Prostate gland (tissue), 2 donors: ENCODE measurements at regions not wholly inside any gene's neighbourhood (a gene's known extent, or its start where the extent isn't known, plus 50 kb on each side); places are given as distances from the start of the nearest gene placed in this dataset.

ENCODE experiments used
- DNase-seq: peaks from one replicate; pipeline ENCODE4 v3.0.0-alpha.2; 2019; ENCODE audit warnings: low spot score
- H3K27ac ChIP-seq, 2 donors: fragments of 200-600 bp; sonication (generic); 2 replicates each; pipeline ENCODE4 v1.5.1; 2017 to 2019
- H3K27me3 ChIP-seq: fragments of 200-600 bp; sonication (generic); replicated peaks from 2 replicates; pipeline ENCODE4 v1.5.1; 2019; ENCODE audit not compliant: insufficient read depth
- H3K36me3 ChIP-seq, 2 donors: fragments of 200-600 bp; sonication (generic); 1 replicate in 1 of 2; 2 replicates in 1 of 2; pipeline versions ENCODE4 v1.5.1 to v1.8.1; 2017 to 2019
- H3K4me1 ChIP-seq: fragments of 200-600 bp; sonication (generic); replicated peaks from 2 replicates; pipeline ENCODE4 v1.5.1; 2019
- H3K4me3 ChIP-seq, 2 donors: fragments of 200-600 bp; sonication (generic); 2 replicates each; pipeline ENCODE4 v1.5.1; 2017 to 2019
- H3K9me3 ChIP-seq: fragments of 200-600 bp; sonication (generic); 2 replicates; pipeline ENCODE4 v1.5.1; 2017
- CTCF ChIP-seq, 4 experiments: fragments of 200-600 bp in 2 of 4; fragments of 450-650 bp in 2 of 4; sonication (generic) in 2 of 4; IDR thresholded peaks; 1 replicate in 3 of 4; 2 replicates in 1 of 4; pipeline ENCODE4 v1.5.1; 2016 to 2019; ENCODE audit warnings: antibody characterized with exemption in 4 of 4, mild to moderate bottlenecking in 2 of 4, moderate library complexity in 2 of 4
- POLR2A ChIP-seq: fragments of 450-650 bp; IDR thresholded peaks from one replicate; pipeline ENCODE4 v1.6.1; 2016; ENCODE audit warnings: antibody characterized with exemption, mild to moderate bottlenecking
- POLR2AphosphoS5 ChIP-seq: sonication (generic); formaldehyde crosslinking; IDR thresholded peaks from one replicate; pipeline ENCODE4 v1.6.1; 2017; ENCODE audit warnings: antibody characterized with exemption
- WGBS: methylation state at CpG from one replicate; pipeline ENCODE4 v1.1.5; 2018; 5-methylcytosine and 5-hydroxymethylcytosine counted together
- intact Hi-C: fragments of 100-400 bp; cut with DNase I; formaldehyde crosslinking; loops from one replicate; pipeline ENCODE4 v1.14.2; 2022

- Histone ChIP-seq H3K27me3 (no peaks in the 10 kb centered on the region), H3K4me3 (no peak overlapping the region), H3K27ac (no peak overlapping the region), H3K36me3 (no peaks in the 10 kb centered on the region), H3K4me1 (no peaks in the 10 kb centered on the region), H3K9me3 (no peaks in the 10 kb centered on the region)
- WGBS = 16% methylated on average over 1 of the region's 1 CpG
- TF ChIP-seq POLR2AphosphoS5 (peak; percentile 79), CTCF (IDR thresholded peaks at IDR 0.05) (no peak), POLR2A (no peak)
- DNase-seq = peak; percentile 17
- intact Hi-C loops = no loop called here
Measured at GRCh38 chr6:4320860-4321259, 185.5 kb upstream of the ECI2 start.

GRCh38 chr6:4319981-4320683, 184.8 kb upstream of the ECI2 start:
- Histone ChIP-seq H3K27me3 (no peaks in the 10 kb centered on the region), H3K27ac (no peak overlapping the region), H3K4me1 (no peaks in the 10 kb centered on the region), H3K9me3 (no peaks in the 10 kb centered on the region), H3K36me3 (no peaks in the 10 kb centered on the region), H3K4me3 (no peak overlapping the region)
- WGBS = 10% methylated on average over 4 of the region's 4 CpGs
- no peak for TF ChIP-seq POLR2A
- no peak for TF ChIP-seq CTCF (IDR thresholded peaks at IDR 0.05)
- TF ChIP-seq POLR2AphosphoS5 = no peak
- intact Hi-C loops = no loop called here
- DNase-seq = no peak

GRCh38 chr6:4318321-4318720, 182.9 kb upstream of the ECI2 start:
- DNase-seq = no peak
- Histone ChIP-seq H3K4me1 (no peaks in the 10 kb centered on the region), H3K27me3 (no peaks in the 10 kb centered on the region), H3K9me3 (no peaks in the 10 kb centered on the region), H3K36me3 (no peaks in the 10 kb centered on the region), H3K27ac (no peak overlapping the region), H3K4me3 (no peak overlapping the region)
- WGBS = 91% methylated on average over 2 of the region's 2 CpGs
- TF ChIP-seq POLR2AphosphoS5 (no peak), POLR2A (no peak), CTCF (IDR thresholded peaks at IDR 0.05) (no peak)
- intact Hi-C loops = no loop called here

GRCh38 chr6:4316867-4317400, 181.6 kb upstream of the ECI2 start:
- no peaks in the 10 kb centered on the region for H3K36me3 ChIP-seq
- peak; percentile 10 for DNase-seq
- intact Hi-C loops = no loop called here
- TF ChIP-seq POLR2AphosphoS5 (peak; percentile 72), CTCF (IDR thresholded peaks at IDR 0.05) (no peak)
- no peak overlapping the region for H3K27ac ChIP-seq
- H3K9me3 ChIP-seq = no peaks in the 10 kb centered on the region
- no peaks in the 10 kb centered on the region for H3K4me1 ChIP-seq
- no peak overlapping the region for H3K4me3 ChIP-seq
- WGBS = 40% methylated on average over 9 of the region's 9 CpGs
- no peaks in the 10 kb centered on the region for H3K27me3 ChIP-seq

GRCh38 chr6:4314201-4314707, 178.9 kb upstream of the ECI2 start:
- H3K36me3 ChIP-seq = no peaks in the 10 kb centered on the region
- no peaks in the 10 kb centered on the region for H3K4me1 ChIP-seq
- H3K27ac ChIP-seq = no peak overlapping the region
- no peaks in the 10 kb centered on the region for H3K9me3 ChIP-seq
- no peak for DNase-seq
- no peaks in the 10 kb centered on the region for H3K27me3 ChIP-seq
- TF ChIP-seq POLR2AphosphoS5 = no peak
- TF ChIP-seq POLR2A = no peak
- no peak for TF ChIP-seq CTCF (IDR thresholded peaks at IDR 0.05)
- WGBS = 70% methylated on average over 2 of the region's 2 CpGs
- H3K4me3 ChIP-seq = no peak overlapping the region
- intact Hi-C loops = no loop called here
